Spleen (tissue), 3 donors: ENCODE measurements at regions not wholly inside any gene's neighbourhood (a gene's known extent, or its start where the extent isn't known, plus 50 kb on each side); places are given as distances from the start of the nearest gene placed in this dataset.

ENCODE experiments used
- POLR2A ChIP-seq, 3 donors: fragments of 450-650 bp; IDR thresholded peaks; one replicate each; pipeline ENCODE4 v1.5.1; 2017; ENCODE audit warnings: antibody characterized with exemption in 3 of 3, mild to moderate bottlenecking in 1 of 3
- POLR2AphosphoS5 ChIP-seq, 3 donors: sonication (generic); formaldehyde crosslinking; IDR thresholded peaks; one replicate each; pipeline ENCODE4 v1.5.1; 2017; ENCODE audit warnings: antibody characterized with exemption in 3 of 3

DNA sequence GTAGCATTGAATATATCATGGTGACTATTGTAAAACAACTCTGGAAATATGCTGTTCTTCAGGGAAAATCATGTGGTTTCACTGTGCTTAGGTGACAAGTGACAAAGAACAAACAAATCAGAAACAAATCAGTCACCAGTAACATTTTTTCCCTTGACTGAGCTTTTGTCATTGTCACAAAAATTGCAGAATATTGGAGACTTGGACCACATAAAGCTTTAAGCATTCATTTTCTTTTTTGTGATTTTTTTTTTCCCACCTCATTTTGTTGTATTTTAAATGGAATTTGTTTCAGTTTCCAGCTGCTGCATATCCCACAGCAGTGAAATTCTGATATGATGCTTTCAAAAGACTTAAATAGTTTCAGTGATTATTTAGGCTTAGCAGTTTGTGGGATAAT lies 1088.4 kb downstream of the OTOL1 start:
- TF ChIP-seq POLR2A (IDR thresholded peaks at IDR 0.05) (no peak), POLR2AphosphoS5 (IDR thresholded peaks at IDR 0.05) (no peak)
